ENCODE measurements at regions not wholly inside any gene's neighbourhood (a gene's known extent, or its start where the extent isn't known, plus 50 kb on each side); places are given as distances from the start of the nearest gene placed in this dataset.

DNA sequence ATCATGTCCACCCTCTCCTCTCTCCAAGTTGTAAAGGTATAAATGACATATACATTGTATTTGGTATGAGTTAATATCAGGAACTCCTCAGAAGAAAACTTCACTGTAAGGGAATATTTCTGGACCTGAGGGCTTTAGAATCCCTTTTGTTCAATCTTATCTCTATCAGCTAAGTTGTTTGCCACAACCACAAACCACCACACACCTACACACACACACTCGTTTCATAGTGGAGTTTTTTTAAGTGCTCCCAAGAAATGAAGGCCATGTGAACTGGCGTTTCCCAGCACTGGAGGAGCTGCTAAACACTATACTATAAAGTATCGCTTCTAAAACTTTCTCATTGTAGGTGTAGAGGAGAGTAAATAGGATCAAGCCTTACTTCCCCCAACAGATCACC lies 64.8 kb upstream of the GHITM start:
- intact Hi-C loops (cut with micrococcal nuclease) = no loop called here
- dilution Hi-C loops (cut with MboI; ENCODE audit: extremely low pct_ligation_motif_present, low sequenced_read_pairs) = no loop called here
- DNase-seq (ENCODE audit: low read depth, low spot score) = no peak
- Histone ChIP-seq H3K27me3 (ENCODE audit: control insufficient read depth in 2 of 2, insufficient read depth in 2 of 2, low read length in 2 of 2) (no peaks in the 10 kb centered on the region), H3K4me2 (ENCODE audit: insufficient read depth, low read length) (no peak overlapping the region), H3K4me3 (replicated peaks in 1 of 3; ENCODE audit: insufficient read depth in 1 of 3, low read depth in 1 of 3, low read length in 3 of 3) (no peak overlapping the region), H3K36me3 (ENCODE audit: control insufficient read depth in 2 of 2, extremely low read depth in 1 of 2, insufficient read depth in 2 of 2, low read length in 2 of 2) (no peaks in the 10 kb centered on the region), H3K79me2 (ENCODE audit: control insufficient read depth, insufficient read depth, low read length) (no peaks in the 10 kb centered on the region), H3K9ac (replicated peaks; ENCODE audit: extremely low read depth, insufficient read depth, low read length) (no peak overlapping the region), H3K4me1 (ENCODE audit: control insufficient read depth, extremely low read depth, insufficient read depth, low read length) (no peaks in the 10 kb centered on the region), H3K27ac (ENCODE audit: insufficient read depth, low read depth, low read length) (no peak overlapping the region), H2AFZ (ENCODE audit: low read depth, low read length) (no peak overlapping the region), H4K20me1 (replicated peaks; ENCODE audit: control insufficient read depth, extremely low read depth, insufficient read depth, low read length) (no peaks in the 10 kb centered on the region), H3K9me1 (replicated peaks; ENCODE audit: control insufficient read depth, extremely low read depth, insufficient read depth, low read length) (no peaks in the 10 kb centered on the region), H3K9me3 (replicated peaks; ENCODE audit: control insufficient read depth, insufficient read depth, low read length) (no peaks in the 10 kb centered on the region)
- BruUV-seq (replicated peaks) = no TSS peak
- CTCF ChIA-PET = no interaction called here
- FAIRE-seq = no peak
- POLR2A ChIA-PET = no interaction called here
- TF ChIP-seq GATA2 (IDR thresholded peaks at IDR 0.05; ENCODE audit: insufficient read depth, insufficient read length, low read depth, low read length) (no peak), EZH2 (IDR thresholded peaks at IDR 0.05; ENCODE audit: borderline replicate concordance, low read depth, low read length, severe bottlenecking) (no peak), POLR2AphosphoS5 (IDR thresholded peaks at IDR 0.05; ENCODE audit: insufficient read depth, low read depth, low read length) (no peak), POLR2A (IDR thresholded peaks at IDR 0.05; ENCODE audit: low read depth, low read length) (no peak), FOS (IDR thresholded peaks at IDR 0.05; ENCODE audit: borderline replicate concordance, insufficient read depth, low read length) (no peak), MYC (IDR thresholded peaks at IDR 0.05; ENCODE audit: low read depth, low read length) (no peak), JUN (IDR thresholded peaks at IDR 0.05; ENCODE audit: borderline replicate concordance, insufficient read depth, insufficient read length, low read depth) (no peak)
- TF ChIP-seq, protein P1, sequence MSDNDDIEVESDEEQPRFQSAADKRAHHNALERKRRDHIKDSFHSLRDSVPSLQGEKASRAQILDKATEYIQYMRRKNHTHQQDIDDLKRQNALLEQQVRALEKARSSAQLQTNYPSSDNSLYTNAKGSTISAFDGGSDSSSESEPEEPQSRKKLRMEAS (IDR thresholded peaks at IDR 0.05; ENCODE audit: insufficient read depth, insufficient read length) = no peak

Measured in endothelial cell of umbilical vein (primary cell).